Mesenteric fat pad (tissue), 1 donor: ENCODE measurements at regions not wholly inside any gene's neighbourhood (a gene's known extent, or its start where the extent isn't known, plus 50 kb on each side); places are given as distances from the start of the nearest gene placed in this dataset.

Experiments
- DNase-seq: peaks from one replicate; pipeline ENCODE4 v3.0.0-alpha.2; 2020; ENCODE audit warnings: low spot score
- donor health status: DM: yes; HTN: yes; CAD: no.

DNA sequence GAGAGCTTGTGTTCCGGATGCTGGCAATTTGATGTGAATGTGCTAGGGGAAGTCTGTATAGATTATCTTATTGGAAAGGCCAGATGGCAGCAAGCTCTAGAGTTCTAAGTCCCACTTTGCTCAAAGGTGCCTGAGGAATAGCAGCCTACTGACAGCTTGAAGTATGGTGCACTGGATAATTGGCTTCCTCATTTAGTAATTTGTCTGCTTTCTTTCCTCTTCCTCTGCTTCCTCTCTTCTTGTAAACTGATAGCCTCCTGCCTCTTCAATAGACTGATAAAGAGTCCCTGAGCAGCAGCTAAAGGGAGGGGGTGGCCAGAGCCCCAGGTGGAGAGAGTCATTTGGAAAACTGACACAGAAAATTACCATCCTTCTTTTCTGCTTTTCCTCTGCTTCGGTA lies 177.3 kb downstream of the FGF1 start:
- DNase-seq: no peak

DNA sequence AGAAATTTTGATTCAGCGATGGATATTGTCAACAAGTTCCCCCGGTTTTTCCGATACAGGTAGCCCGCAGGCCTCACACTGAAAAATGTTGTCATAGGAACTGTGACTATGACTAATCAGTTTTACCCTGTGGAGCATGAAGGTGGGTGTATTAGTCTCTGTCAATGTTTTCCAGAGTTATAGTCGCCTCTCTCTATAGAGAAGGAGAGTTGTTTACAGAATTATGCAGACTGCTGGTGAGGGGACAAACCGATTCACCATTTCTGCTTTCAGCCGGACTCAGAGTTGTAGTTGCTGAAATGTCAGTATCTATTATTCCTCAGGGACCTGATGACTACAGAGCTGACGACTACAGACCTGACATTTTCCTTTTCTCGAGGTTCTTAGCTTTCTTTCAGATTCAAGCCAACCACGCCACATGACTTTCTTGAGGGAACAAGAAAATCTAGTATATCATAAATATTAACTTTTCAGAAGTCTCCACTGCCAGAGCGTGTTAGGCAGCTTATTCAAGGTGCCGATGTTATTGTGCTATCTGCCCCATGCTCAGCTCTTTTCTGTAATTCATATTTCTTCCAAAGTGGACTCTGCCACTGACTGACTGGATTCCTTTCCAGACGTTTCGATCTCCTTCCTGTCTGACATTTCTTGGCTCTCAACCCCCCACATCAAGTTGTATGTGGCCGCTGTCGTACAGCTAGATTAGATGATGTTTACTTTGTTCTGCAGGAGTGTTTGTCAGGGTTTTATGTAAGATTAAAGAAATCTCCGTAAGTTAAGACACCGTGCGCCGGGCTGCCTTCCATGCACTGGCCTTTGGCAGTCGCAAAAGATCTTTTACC lies 178.1 kb downstream of the FGF1 start:
- no peak for DNase-seq

DNA sequence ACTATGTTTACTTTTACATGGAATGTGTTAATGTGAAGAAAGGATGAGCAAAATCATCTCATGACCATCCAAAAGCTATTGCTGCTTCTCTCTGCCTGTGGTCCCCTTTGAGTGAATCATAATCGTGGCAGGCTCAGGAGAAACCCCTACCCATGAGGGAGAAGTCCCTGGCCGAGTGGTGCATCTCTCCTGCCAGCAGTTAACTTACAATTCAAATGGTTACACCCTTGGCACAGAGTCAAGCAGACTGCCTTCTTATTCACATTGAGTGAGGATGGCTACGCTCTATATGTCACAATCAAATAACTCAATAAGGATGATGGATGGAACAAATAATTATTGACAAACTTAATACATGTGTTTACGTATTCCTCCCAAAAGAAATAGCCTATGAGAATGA lies 179.1 kb downstream of the FGF1 start:
- no peak for DNase-seq

DNA sequence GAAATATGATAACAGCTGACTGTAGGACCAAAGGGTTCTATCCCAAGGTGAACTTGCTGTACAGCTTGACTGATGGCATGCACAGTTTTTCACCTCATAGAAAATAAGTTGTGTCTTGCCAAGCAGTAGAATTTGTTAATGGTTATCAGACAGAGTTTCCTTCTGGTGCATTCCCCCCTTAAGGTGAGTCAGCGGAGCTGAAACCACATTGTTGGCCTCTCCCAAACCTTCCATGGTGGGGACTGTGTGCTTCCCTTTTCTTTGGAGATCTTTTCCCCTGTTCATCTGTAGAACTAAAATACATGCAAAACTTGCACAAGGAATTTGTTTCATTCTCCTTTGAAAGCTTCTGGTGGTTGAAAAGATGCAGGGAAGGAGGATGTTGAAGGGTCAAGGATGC lies 179.8 kb downstream of the FGF1 start:
- DNase-seq: no peak

DNA sequence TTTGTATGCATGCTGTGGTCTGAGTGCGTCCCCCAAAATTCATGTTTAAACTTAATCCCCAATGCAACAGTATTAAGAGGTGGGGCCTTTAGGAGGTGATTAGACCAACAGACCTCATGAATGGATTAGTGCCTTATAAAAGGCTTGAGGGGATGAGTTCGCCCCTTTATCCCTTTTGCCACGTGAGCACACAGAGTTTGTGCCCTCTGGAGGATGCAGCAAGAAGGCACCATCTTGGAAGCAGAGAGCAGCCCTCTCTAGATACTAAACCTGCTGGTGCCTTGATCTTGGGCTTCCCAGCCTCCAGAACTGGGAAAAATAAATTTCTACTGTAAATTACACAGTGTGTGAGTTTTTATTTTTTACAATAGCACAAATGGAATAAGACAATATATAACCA lies 177.1 kb upstream of the SPRY4 start:
- no peak for DNase-seq

DNA sequence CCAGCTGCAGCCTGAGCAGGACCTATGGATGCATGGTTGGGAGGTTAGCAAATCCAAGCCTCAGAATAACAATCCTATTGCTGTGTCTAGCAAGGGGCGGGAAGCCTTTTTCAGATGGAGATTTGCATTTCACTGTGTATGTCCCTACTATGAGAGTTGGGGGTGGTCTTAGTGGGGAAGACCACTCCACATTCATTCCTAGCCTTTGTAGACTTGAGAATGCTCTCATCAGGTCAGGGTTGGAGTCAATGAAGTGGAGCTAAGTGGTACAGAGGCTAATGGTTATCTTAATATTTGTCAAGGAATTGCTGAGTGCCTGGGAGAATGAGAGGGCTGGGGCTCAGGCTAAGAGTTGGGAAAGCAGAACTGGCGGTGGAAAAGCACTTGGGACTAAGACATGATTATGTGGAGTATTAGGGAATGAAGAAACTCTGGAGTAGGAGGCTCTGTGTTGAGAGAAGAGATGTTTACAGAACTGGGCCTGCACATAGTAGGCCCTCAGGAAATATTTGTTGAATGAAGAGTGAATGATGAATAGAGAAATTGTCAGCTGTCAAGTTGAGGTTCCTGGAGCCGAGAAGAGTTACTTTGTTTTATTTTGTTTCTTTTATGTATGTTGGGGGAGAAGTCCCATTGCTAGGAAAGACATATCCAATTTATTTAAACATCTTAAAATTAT lies 175.5 kb upstream of the SPRY4 start:
- DNase-seq: no peak

DNA sequence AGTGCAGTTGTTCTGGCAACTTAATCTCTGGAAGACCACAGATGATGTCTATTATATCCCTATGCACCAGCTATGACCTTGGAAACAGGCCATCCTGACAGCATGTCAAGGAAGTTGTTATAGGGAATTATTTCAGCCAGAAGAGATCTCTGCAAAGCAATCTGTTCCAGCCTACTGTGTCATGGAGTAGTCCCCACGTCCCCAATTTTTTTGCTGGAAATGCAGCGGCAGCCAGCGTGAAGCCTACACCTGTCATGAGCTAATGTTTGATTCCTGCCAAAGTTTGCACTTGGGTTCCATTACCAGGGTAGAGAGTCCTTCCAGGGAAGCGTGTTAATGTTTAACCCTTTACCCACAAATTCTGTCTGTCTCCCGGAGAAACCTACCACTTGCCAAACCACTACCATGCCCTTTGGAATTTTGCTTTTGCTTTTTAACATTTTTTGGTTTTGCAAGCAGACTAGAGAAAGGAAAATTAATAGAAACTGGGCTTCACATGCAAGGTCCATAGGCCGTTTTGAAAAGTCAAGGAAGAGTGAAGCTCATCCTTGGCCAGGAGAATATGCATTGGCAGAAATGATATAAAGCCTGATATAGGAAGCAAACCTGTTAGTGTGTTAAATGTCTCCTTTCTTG lies 174.9 kb upstream of the SPRY4 start:
- DNase-seq: no peak

DNA sequence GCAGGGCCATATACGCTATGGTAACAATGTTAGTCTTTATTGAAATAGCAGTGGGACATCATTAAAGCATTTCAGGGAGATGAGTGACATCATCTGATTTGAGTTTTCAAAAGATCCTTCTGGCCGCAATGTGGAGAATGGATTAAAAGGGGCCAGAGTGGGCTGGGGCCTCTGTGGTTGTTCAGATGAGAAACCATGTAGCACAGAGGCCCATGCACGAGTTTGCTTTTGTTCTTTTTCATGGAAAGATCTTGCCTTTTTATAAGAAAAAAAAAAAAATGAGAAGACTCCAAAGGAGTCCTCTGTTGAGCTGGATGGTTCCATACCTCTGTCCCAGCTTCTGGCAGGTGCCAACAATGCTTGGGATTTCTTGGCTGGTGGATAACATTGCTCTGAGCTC lies 173.5 kb upstream of the SPRY4 start:
- DNase-seq: no peak

DNA sequence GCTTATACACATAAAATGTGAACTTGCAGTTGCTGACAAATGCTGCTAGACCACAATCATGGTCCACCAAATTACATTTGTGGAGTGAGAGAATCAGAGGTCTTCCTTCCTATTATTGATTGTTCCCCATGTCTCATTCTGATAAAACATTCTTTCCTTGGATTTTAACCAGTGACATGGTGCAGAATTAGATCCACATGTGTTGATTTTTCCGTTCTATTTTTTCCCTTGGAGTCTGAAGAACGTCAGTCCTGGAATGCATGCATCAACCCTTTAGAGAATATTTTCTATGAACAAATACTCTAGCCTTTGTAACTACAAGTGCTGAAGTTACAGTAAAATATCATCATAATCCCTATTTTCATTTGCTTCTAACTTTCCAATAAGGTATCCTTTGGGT lies 170.7 kb upstream of the SPRY4 start:
- no peak for DNase-seq

DNA sequence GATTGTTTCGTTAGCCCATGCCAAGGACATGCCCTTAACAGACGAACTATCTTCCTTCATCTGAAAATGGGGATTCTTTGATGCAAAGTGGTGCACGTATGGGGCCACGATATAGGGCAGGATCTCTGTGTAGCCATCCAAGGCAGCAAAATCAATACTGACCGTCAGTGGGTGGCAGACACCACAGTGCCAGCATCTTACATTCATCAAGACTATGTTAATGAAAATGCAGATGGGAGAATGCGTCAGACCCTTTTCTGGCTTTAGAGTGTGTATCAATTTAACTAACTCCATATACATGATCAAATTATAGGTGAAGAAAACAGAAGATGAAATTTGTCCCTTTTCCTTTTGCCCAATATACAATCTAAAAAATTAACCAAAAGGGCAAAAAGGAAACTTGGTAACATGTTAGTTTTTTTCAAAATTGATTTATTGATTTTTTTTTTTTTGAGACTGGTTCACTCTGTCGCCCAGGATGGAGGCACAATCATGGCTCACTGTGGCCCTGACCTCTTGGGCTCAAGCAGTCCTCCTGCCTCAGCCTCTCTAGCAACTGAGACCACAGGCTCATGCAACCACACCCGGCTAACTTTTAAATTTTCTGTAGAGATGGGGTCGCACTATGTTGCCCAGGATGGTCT lies 169.2 kb upstream of the SPRY4 start:
- DNase-seq: no peak

DNA sequence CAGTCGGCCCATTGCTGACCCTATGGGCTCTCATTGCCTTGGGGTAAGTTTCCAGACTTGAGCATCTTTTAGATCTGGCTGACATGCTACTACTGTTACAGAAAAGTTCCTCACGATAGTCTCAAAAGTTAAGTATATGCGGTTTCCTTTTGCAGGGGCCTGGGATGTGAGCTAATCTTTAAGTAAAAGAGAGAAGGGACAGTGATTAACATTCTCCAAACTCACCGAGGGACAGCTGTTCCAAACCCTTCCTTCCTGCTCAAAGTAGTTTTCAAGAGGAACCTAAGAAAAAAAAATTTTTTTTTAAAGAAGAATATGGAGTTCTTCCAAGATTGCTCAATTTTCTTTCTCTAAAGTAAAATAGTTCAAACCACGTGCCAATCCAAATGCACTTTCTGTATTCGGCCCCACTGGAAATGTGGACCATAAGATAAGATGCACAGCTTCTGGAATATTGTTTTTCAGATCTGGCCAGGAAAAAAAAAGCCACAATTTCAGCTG lies 168.0 kb upstream of the SPRY4 start:
- no peak for DNase-seq

DNA sequence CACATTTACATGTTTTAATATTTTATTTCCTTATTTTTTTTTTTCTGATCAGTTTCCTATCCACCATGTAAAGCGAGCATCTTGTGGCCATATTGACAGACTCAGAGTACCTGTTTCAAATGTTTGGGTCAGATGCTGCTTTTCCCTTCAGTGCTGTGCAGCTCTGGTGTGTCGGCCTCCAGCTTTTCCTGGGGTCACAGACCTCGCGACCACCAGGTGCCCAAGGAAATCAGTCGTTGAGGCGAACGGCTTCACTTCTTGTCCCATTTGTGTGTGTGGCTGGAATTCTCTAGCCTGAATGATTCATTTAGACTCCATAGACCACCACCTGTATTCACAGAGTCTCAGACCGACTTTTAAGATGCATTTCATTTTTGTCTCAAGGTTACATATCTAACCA lies 166.9 kb upstream of the SPRY4 start:
- DNase-seq: no peak

DNA sequence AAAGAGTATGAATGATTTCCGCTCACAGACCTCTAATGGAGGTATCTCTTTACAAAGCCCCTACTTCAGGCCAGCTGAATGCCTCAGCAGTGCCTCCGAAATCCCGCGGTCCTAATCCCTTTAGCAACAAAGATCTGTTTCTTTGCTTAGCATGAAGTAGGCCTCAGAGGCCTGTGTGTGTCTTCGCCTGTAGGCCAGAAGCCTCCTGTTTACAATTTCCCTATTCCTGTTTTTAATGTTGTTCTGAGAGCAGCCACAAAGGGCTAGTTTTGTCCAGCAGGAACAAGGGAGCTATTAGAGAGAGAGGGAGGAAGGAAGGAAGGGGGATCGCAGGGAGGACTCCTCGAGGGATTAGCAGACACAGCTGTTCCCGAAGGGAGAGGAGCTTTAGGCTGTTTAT lies 166.4 kb upstream of the SPRY4 start:
- no peak for DNase-seq

DNA sequence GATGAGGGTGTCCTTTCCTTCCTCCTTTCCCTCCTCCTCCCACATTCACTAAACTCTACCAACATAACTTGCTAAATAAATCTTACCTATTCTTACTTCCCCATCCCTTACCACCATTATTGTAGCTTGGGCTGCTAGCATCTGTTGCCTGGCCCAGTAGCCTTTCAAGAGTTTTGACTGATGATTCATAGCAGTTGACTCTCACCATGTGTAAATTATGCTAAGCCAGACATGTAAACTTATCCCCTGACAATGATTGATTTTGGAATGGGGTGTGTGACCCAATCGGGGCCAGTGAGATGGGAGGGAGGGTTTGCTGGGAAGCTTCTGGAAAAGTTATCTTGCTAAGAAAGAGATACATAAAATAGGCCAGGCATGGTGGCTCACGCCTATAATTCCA lies 161.8 kb upstream of the SPRY4 start:
- no peak for DNase-seq

DNA sequence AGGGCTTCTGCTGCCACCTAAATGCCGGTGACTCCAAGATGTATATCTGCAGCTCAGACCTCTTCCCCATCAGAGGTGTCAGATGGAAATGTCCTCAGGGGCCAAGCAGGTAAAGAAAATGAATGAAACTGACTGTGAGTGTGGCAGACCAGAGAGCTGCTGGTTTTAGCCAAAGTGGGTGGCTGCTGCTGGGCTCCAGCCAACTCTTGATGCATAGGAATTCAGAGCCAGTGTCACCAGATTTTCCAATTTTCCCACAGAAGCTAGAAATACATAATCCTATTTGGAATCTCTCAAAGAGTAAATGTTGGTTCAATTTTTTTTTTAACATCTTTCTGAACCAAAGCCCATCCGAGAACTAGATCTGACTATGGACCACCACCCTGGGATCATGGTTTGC lies 161.2 kb upstream of the SPRY4 start:
- DNase-seq: no peak

DNA sequence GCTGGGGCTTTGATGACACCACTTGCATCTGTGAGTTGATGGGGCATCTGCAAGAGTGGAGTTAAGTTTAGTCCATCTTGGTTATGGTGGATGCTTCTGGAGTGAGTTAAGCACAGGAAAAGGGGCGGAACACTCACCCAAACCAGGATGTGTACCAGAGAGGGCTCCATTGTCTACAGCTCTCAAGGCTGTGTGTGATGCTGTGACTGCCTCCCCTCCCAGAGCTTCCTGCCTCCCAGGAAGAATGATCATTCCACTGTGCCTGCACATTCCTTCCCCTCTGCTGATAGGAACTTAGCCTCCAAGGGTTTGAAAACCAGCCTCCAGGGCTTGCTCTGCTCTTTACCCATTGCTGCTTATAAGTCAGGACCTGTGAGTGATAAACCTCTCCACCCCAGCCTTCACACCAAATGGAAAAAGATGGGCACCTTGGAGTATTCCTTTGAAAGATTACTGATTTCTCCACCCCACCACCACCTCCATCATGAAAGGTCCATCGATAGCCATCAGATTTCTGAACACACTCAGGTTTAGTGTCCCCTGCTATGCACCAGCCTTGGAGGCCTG lies 160.1 kb upstream of the SPRY4 start:
- no peak for DNase-seq

DNA sequence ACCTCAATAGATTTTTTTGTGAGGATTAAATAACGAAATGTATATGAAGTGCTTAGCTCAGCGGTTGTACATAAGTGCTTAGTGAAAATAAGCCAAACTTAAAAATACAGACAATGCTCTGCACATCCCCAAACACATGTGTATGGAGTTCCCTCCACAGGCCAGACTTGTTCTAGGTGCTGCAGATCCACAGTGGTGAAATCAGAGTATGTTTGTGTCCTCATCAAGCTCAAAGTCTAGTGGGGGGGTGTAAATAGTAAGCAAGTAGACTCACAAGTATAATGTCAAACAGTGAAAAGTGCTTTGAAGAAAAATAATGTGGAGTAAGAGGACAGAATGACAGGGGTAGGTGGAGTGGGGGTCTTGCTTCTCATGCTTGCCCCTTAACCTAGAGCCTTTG lies 157.4 kb upstream of the SPRY4 start:
- no peak for DNase-seq

DNA sequence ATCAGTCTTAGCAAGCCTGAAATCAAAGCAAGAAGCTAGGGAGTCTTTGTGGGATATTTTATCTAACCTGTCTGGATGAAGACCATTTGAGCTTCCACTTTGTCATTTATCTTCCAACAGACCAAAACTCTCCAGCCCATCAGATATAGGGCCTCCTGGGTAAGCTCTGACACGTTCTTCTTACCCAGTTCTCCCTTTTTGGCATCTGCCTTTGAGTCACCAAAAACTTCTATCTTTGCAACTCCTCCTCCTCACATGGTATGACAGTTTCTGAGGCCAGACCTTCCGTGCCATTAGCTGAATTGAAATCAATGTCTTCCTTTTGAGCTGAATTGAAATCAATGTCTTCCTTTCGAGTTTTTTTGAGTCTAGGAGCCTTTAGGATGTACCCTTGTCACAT lies 156.6 kb upstream of the SPRY4 start:
- DNase-seq: no peak

DNA sequence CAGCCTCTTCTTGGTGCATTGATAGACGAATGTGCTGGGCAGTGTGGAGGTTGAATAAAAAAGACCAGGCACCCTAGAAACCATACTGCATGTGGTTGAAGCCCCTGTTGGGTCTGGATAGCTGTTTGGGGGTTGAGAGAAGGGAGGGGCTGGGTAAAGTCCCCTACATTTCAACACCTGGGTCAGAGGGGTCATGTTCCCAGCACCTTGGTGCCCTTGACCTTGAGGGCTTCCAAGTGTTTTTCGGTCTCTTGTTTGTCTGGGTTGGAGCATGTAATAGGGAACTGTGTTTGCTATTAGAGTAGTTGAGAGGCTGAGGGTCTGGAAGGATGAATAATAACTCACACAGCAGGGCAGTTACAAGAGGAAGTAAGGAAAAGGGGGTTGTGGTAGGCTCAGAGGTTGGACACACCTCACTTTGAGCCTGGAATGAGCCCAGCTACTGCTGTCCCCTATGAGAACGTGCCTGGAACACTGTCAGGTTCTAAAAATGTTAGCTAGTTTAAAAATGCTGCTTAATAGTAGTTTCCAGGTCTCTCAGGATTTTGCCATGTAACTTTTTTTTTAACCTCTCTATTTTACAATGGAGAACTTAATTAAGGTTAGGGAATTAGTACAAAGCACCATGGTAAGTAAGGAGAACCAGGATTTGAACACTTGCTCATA lies 155.2 kb upstream of the SPRY4 start:
- DNase-seq: no peak

DNA sequence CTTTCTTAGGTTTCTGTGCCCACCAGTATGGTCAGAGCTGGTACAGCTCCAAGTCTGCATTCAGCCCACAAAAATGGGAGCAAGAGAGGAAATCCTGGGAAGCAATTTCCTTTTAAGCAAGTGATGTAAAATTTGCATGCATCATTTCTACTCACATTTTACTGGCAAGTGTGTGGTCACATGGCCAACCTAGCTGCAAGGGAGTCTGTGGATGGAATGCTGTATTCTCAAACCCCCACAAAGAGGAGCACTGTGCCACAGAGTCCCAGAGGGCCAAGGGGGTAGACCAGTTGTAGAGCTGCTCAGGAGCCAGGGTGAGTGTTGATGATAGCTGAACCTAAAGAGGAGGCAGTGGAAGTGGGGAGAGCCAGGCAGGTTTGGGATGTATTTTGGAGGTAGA lies 154.3 kb upstream of the SPRY4 start:
- DNase-seq: no peak

DNA sequence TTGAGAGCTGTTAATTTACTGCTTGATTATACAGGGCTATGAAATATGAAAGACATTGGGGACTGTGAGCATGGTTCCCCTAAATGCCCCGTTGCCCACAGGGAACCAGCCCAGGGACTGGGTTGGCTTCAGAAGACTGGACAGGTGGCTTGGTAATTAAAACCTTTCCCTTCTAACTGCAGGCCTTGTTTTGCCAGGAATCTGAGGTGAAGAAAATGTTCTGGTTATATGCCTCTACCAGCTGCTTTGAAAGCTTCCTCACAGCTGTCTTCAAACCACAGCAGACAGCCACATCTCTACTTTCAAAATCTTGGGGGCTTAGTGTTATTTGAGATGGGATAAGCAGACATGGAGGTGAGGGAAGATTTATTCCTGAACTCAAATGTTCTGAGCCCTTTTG lies 153.3 kb upstream of the SPRY4 start:
- DNase-seq: no peak
